ENCODE measurements at regions not wholly inside any gene's neighbourhood (a gene's known extent, or its start where the extent isn't known, plus 50 kb on each side); places are given as distances from the start of the nearest gene placed in this dataset.

DNA sequence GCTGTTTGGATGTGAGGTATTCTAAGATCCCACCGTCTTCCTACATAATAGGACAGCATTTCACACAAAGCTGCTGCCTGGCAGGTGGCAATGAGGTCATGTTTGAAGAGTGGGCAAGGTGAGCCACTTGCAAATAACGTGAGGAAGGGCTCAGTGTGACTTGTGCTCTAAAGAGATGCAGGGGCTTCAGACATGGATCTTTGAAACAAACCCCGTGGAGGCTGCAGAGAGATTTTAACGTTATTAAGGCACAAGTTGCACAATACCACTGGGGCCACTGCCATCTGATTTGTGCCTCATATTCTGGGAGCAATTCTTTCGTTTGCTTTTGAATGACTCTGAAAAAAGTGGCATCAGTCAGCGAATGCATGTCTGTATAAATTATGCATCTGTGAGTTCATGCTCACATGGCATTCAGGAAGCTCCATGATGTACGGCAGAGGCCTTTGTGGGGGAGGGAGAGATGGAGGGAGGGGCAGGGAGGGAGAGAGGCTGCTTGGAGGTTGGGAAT lies 362.0 kb downstream of the SOX11 start (continued):
- TF ChIP-seq CEBPB (IDR thresholded peaks at IDR 0.05; ENCODE audit: low read depth, low read length) (peak; percentile 72; the same call in 1 of the 2 replicates), RAD21 (IDR thresholded peaks at IDR 0.05 in 1 of 2, conservative IDR thresholded peaks at IDR 0.05 in 1 of 2; ENCODE audit: low read depth in 2 of 2, low read length in 2 of 2) (0 out of 4 replicates have a peak, but pooled peaks of 1 of the 2 experiments have one; percentile 5), JUND (IDR thresholded peaks at IDR 0.05; ENCODE audit: low read length) (peak; percentile 51; the same call in 1 of the 2 replicates)

All from H1 (cell line).